PC-9 (cell line): ENCODE measurements at regions not wholly inside any gene's neighbourhood (a gene's known extent, or its start where the extent isn't known, plus 50 kb on each side); places are given as distances from the start of the nearest gene placed in this dataset.
A peak's percentile ranks its signal among the peaks of the same experiment; 100 is the strongest.

Experiments
- BruUV-seq: library from RNA; stranded (reverse); fragments of 400-500 nt; replicated peaks from 2 replicates; lab custom pipeline; 2021; lab: Mats Ljungman, UMichigan
- CTCF ChIA-PET: fragments of 300-600 bp; sonication (Branson Sonifier 250); formaldehyde crosslinking; loops from one replicate; lab custom pipeline; 2022; ENCODE audit warnings: antibody characterized with exemption; lab: Charles Lee
- POLR2A ChIA-PET: fragments of 300-600 bp; sonication (Branson Sonifier 250); formaldehyde crosslinking; loops from one replicate; lab custom pipeline; 2022; ENCODE audit warnings: antibody characterized with exemption; ENCODE audit not compliant: unreplicated experiment; lab: Charles Lee
- DNase-seq, 2 experiments: peaks; one replicate each; pipeline versions ENCODE4 v3.0.0 to v3.0.0-alpha.2; 2015 to 2022; ENCODE audit warnings: mixed read lengths in 1 of 2
- H2AFZ ChIP-seq: fragments of 200-600 bp; sonication (generic); 2 replicates; pipeline ENCODE4 v1.8.1; 2017; ENCODE audit warnings: antibody characterized with exemption
- H3F3A ChIP-seq: fragments of 200-600 bp; sonication (generic); 2 replicates; pipeline ENCODE4 v1.8.1; 2017; ENCODE audit warnings: antibody characterized with exemption, mild to moderate bottlenecking, low read depth; ENCODE audit not compliant: insufficient read depth
- H3K27ac ChIP-seq: fragments of 200-600 bp; sonication (generic); 2 replicates; pipeline ENCODE4 v1.6.1; 2016; ENCODE audit warnings: mixed run types
- H3K27me3 ChIP-seq: fragments of 200-600 bp; sonication (generic); 2 replicates; pipeline ENCODE4 v1.6.1; 2016; ENCODE audit warnings: low read depth, mixed run types; ENCODE audit not compliant: insufficient read depth
- H3K36me3 ChIP-seq: fragments of 200-600 bp; sonication (generic); 2 replicates; pipeline ENCODE4 v1.6.1; 2016; ENCODE audit warnings: low read depth, mixed run types
- H3K4me1 ChIP-seq: fragments of 200-600 bp; sonication (generic); replicated peaks from 2 replicates; pipeline ENCODE4 v1.6.1; 2016; ENCODE audit warnings: mixed run types; ENCODE audit not compliant: insufficient read depth
- H3K4me2 ChIP-seq: fragments of 200-600 bp; sonication (generic); 2 replicates; pipeline ENCODE4 v1.6.1; 2017; ENCODE audit warnings: mixed run types
- H3K4me3 ChIP-seq: fragments of 200-600 bp; sonication (generic); 2 replicates; pipeline ENCODE4 v1.6.1; 2016; ENCODE audit warnings: mixed run types
- H3K79me2 ChIP-seq: fragments of 200-600 bp; sonication (generic); 2 replicates; pipeline ENCODE4 v1.6.1; 2017; ENCODE audit warnings: low read depth, mixed run types
- H3K9me2 ChIP-seq: fragments of 200-600 bp; sonication (generic); 2 replicates; pipeline ENCODE4 v1.8.1; 2017; ENCODE audit warnings: mild to moderate bottlenecking; ENCODE audit not compliant: insufficient read depth
- H3K9me3 ChIP-seq: fragments of 200-600 bp; sonication (generic); 2 replicates; pipeline ENCODE4 v1.8.1; 2016; ENCODE audit warnings: low read depth; ENCODE audit not compliant: insufficient read depth
- H4K20me1 ChIP-seq: fragments of 200-600 bp; sonication (generic); 2 replicates; pipeline ENCODE4 v1.8.1; 2017; ENCODE audit not compliant: insufficient read depth
- CTCF ChIP-seq: fragments of 200-600 bp; sonication (generic); conservative IDR thresholded peaks from 2 replicates; pipeline ENCODE4 v1.6.1; 2017; ENCODE audit warnings: mixed run types, antibody characterized with exemption, mild to moderate bottlenecking, moderate library complexity
- EZH2 ChIP-seq: fragments of 200-600 bp; sonication (generic); IDR thresholded peaks from 2 replicates; pipeline ENCODE4 v1.8.0; 2017; ENCODE audit warnings: antibody characterized with exemption, low read depth
- intact Hi-C: fragments of 100-400 bp; cut with micrococcal nuclease; formaldehyde crosslinking; loops from one replicate; pipeline ENCODE4 v1.10.0; 2022; ENCODE audit not compliant: unreplicated experiment

- peak in 1 of 2 experiments; percentile 23 for DNase-seq
- Histone ChIP-seq H3K79me2 (no peaks in the 10 kb centered on the region), H3K9me2 (no peaks in the 10 kb centered on the region), H3K4me1 (peaks cover 22% of the 10 kb centered on the region), H4K20me1 (no peaks in the 10 kb centered on the region), H3K4me3 (no peak overlapping the region), H3F3A (peaks cover 6% of the 10 kb centered on the region; the same call in 1 of the 2 replicates), H3K36me3 (no peaks in the 10 kb centered on the region), H3K4me2 (no peak overlapping the region), H2AFZ (no peak overlapping the region), H3K27me3 (no peaks in the 10 kb centered on the region), H3K9me3 (no peaks in the 10 kb centered on the region), H3K27ac (no peak overlapping the region)
- TF ChIP-seq CTCF (no peak), EZH2 (no peak)
- ChIA-PET CTCF (no interaction called here), POLR2A (interaction anchor here (0.6 kb wide), 1 partner anchor 165 kb away, joined by 3 read pairs; no protein-coding TSS in a partner anchor)
- no TSS peak for BruUV-seq
- intact Hi-C loops, result no loop called here
These were observed 108.4 kb upstream of the OTOS start for GRCh38 chr2:240248721-240249422.

- H3K4me2 ChIP-seq, result no peak overlapping the region
These were observed 109.1 kb upstream of the OTOS start for GRCh38 chr2:240249423-240250149.

More at GRCh38 chr2:240249423-240250149, 109.1 kb upstream of the OTOS start:
- POLR2A ChIA-PET, result no interaction called here
- H3K9me2 ChIP-seq, result no peaks in the 10 kb centered on the region
- H3K9me3 ChIP-seq, result no peaks in the 10 kb centered on the region
- no peaks in the 10 kb centered on the region for H3K79me2 ChIP-seq
- no peak overlapping the region for H2AFZ ChIP-seq
- no peak overlapping the region for H3K27ac ChIP-seq
- no peak for TF ChIP-seq EZH2
- no peak for TF ChIP-seq CTCF
- intact Hi-C loops, result loop anchor here (5.0 kb wide), 1 partner anchor 318 kb away; the partner anchor contains the start of gene RNPEPL1
- H3K27me3 ChIP-seq, result no peaks in the 10 kb centered on the region
- BruUV-seq, result no TSS peak
- CTCF ChIA-PET, result no interaction called here
- DNase-seq, result peak in 1 of 2 experiments; percentile 16
- no peak overlapping the region for H3K4me3 ChIP-seq
- peaks cover 6% of the 10 kb centered on the region; the same call in 1 of the 2 replicates for H3F3A ChIP-seq
- peaks cover 23% of the 10 kb centered on the region for H3K4me1 ChIP-seq
- H4K20me1 ChIP-seq, result no peaks in the 10 kb centered on the region
- no peaks in the 10 kb centered on the region for H3K36me3 ChIP-seq
